ENCODE measurements at regions not wholly inside any gene's neighbourhood (a gene's known extent, or its start where the extent isn't known, plus 50 kb on each side); places are given as distances from the start of the nearest gene placed in this dataset.

GRCh38 chr20:10793766-10794165 lies 120.0 kb upstream of the JAG1 start:
- no peak for TF ChIP-seq CTCF (IDR thresholded peaks at IDR 0.05)
- no peak for TF ChIP-seq POLR2A (IDR thresholded peaks at IDR 0.05)

Data from uterus (tissue), 2 donors.